ENCODE measurements at regions not wholly inside any gene's neighbourhood (a gene's known extent, or its start where the extent isn't known, plus 50 kb on each side); places are given as distances from the start of the nearest gene placed in this dataset.

- 82% methylated on average over 1 of the region's 1 CpG for WGBS (ENCODE audit: low lambda C conversion rate, missing lambda C conversion rate)
- no peaks in the 10 kb centered on the region for H3K79me2 ChIP-seq
- no peak overlapping the region for H3K4me3 ChIP-seq
Observed at GRCh38 chr1:195197116-195197515, 1411.1 kb downstream of the KCNT2 start.

GRCh38 chr1:195195423-195196057 lies 1412.7 kb downstream of the KCNT2 start:
- WGBS (ENCODE audit: low lambda C conversion rate, missing lambda C conversion rate) = 70% methylated on average over 8 of the region's 8 CpGs
- H4K20me1 ChIP-seq (ENCODE audit: insufficient read depth, poor library complexity, severe bottlenecking) = no peaks in the 10 kb centered on the region
- H3K27ac ChIP-seq = peak overlapping the region; percentile 21
- H3K4me2 ChIP-seq = peak overlapping the region; percentile 14
- no peaks in the 10 kb centered on the region for H3K4me1 ChIP-seq (ENCODE audit: insufficient read depth)
- no peaks in the 10 kb centered on the region for H3K9me2 ChIP-seq (replicated peaks; ENCODE audit: insufficient read depth)
- H3K79me2 ChIP-seq = no peaks in the 10 kb centered on the region
- TF ChIP-seq CTCF (IDR thresholded peaks at IDR 0.05; ENCODE audit: poor library complexity) (no peak), EZH2 (IDR thresholded peaks at IDR 0.05; ENCODE audit: borderline replicate concordance) (no peak), EZH2phosphoT487 (IDR thresholded peaks at IDR 0.05; ENCODE audit: low read depth, severe bottlenecking, unreplicated experiment) (no peak)
- DNase-seq (ENCODE audit: low spot score) = no peak
- no peaks in the 10 kb centered on the region for H3K36me3 ChIP-seq (replicated peaks; ENCODE audit: insufficient read depth, low read depth)
- no peaks in the 10 kb centered on the region for H3K27me3 ChIP-seq
- H2AFZ ChIP-seq = no peak overlapping the region
- no peak overlapping the region for H3K4me3 ChIP-seq
- H3K9me3 ChIP-seq (ENCODE audit: low read depth) = no peaks in the 10 kb centered on the region

More at GRCh38 chr1:195197116-195197515, 1411.1 kb downstream of the KCNT2 start:
- DNase-seq (ENCODE audit: low spot score) = no peak
- Histone ChIP-seq H3K9me3 (ENCODE audit: low read depth) (no peaks in the 10 kb centered on the region), H2AFZ (no peak overlapping the region), H4K20me1 (ENCODE audit: insufficient read depth, poor library complexity, severe bottlenecking) (no peaks in the 10 kb centered on the region), H3K36me3 (replicated peaks; ENCODE audit: insufficient read depth, low read depth) (no peaks in the 10 kb centered on the region), H3K9me2 (replicated peaks; ENCODE audit: insufficient read depth) (no peaks in the 10 kb centered on the region), H3K4me2 (no peak overlapping the region), H3K27me3 (no peaks in the 10 kb centered on the region), H3K4me1 (ENCODE audit: insufficient read depth) (no peaks in the 10 kb centered on the region), H3K27ac (no peak overlapping the region)
- TF ChIP-seq EZH2phosphoT487 (IDR thresholded peaks at IDR 0.05; ENCODE audit: low read depth, severe bottlenecking, unreplicated experiment) = no peak
- TF ChIP-seq EZH2 (IDR thresholded peaks at IDR 0.05; ENCODE audit: borderline replicate concordance) = no peak
- no peak for TF ChIP-seq CTCF (IDR thresholded peaks at IDR 0.05; ENCODE audit: poor library complexity)

- H3K36me3 ChIP-seq (replicated peaks; ENCODE audit: insufficient read depth, low read depth) = no peaks in the 10 kb centered on the region
Observed at GRCh38 chr1:195193134-195193533, 1415.1 kb downstream of the KCNT2 start.

More at GRCh38 chr1:195193134-195193533, 1415.1 kb downstream of the KCNT2 start:
- no peaks in the 10 kb centered on the region for H3K9me2 ChIP-seq (replicated peaks; ENCODE audit: insufficient read depth)
- no peaks in the 10 kb centered on the region for H3K27me3 ChIP-seq
- no peak overlapping the region for H3K27ac ChIP-seq
- TF ChIP-seq EZH2 (IDR thresholded peaks at IDR 0.05; ENCODE audit: borderline replicate concordance) (no peak), EZH2phosphoT487 (IDR thresholded peaks at IDR 0.05; ENCODE audit: low read depth, severe bottlenecking, unreplicated experiment) (no peak), CTCF (IDR thresholded peaks at IDR 0.05; ENCODE audit: poor library complexity) (no peak)
- no peak overlapping the region for H3K4me2 ChIP-seq
- DNase-seq (ENCODE audit: low spot score) = no peak
- WGBS (ENCODE audit: low lambda C conversion rate, missing lambda C conversion rate) = 89% methylated on average over 3 of the region's 3 CpGs
- no peak overlapping the region for H3K4me3 ChIP-seq
- H3K9me3 ChIP-seq (ENCODE audit: low read depth) = no peaks in the 10 kb centered on the region
- no peaks in the 10 kb centered on the region for H4K20me1 ChIP-seq (ENCODE audit: insufficient read depth, poor library complexity, severe bottlenecking)
- no peak overlapping the region for H2AFZ ChIP-seq
- no peaks in the 10 kb centered on the region for H3K79me2 ChIP-seq
- no peaks in the 10 kb centered on the region for H3K4me1 ChIP-seq (ENCODE audit: insufficient read depth)
